ENCODE measurements at regions not wholly inside any gene's neighbourhood (a gene's known extent, or its start where the extent isn't known, plus 50 kb on each side); places are given as distances from the start of the nearest gene placed in this dataset.

- peaks cover 10% of the 10 kb centered on the region for H3K4me1 Mint-ChIP-seq (ENCODE audit: unreplicated experiment)
- no peaks in the 10 kb centered on the region for H3K9me3 Mint-ChIP-seq
- H3K36me3 Mint-ChIP-seq, result no peaks in the 10 kb centered on the region
- no peak for DNase-seq (ENCODE audit: extremely low spot score, unreplicated experiment)
- H3K27me3 Mint-ChIP-seq, result peaks cover 3% of the 10 kb centered on the region
- H3K4me3 Mint-ChIP-seq, result no peak overlapping the region
- no peak for TF ChIP-seq CTCF (conservative IDR thresholded peaks at IDR 0.05)
- no peak overlapping the region for H3K27ac Mint-ChIP-seq
Observed at GRCh38 chrX:99914635-99915034, 495.4 kb downstream of the PCDH19 start.

- TF ChIP-seq CTCF (conservative IDR thresholded peaks at IDR 0.05), result no peak
- H3K4me3 Mint-ChIP-seq, result no peak overlapping the region
- no peak overlapping the region for H3K27ac Mint-ChIP-seq
Observed at GRCh38 chrX:99913611-99914010, 496.5 kb downstream of the PCDH19 start.

GRCh38 chrX:99909946-99910345, 500.1 kb downstream of the PCDH19 start:
- H3K9me3 Mint-ChIP-seq, result no peaks in the 10 kb centered on the region
- H3K4me3 Mint-ChIP-seq, result no peak overlapping the region
- H3K27ac Mint-ChIP-seq, result no peak overlapping the region
- H3K4me1 Mint-ChIP-seq (ENCODE audit: unreplicated experiment), result peaks cover 14% of the 10 kb centered on the region
- DNase-seq (ENCODE audit: extremely low spot score, unreplicated experiment), result no peak
- no peaks in the 10 kb centered on the region for H3K36me3 Mint-ChIP-seq
- no peak for TF ChIP-seq CTCF (conservative IDR thresholded peaks at IDR 0.05)
- peaks cover 3% of the 10 kb centered on the region for H3K27me3 Mint-ChIP-seq

More at GRCh38 chrX:99913611-99914010, 496.5 kb downstream of the PCDH19 start:
- H3K27me3 Mint-ChIP-seq, result peaks cover 3% of the 10 kb centered on the region
- no peaks in the 10 kb centered on the region for H3K9me3 Mint-ChIP-seq
- no peaks in the 10 kb centered on the region for H3K36me3 Mint-ChIP-seq
- peaks cover 10% of the 10 kb centered on the region for H3K4me1 Mint-ChIP-seq (ENCODE audit: unreplicated experiment)
- DNase-seq (ENCODE audit: extremely low spot score, unreplicated experiment), result no peak

- DNase-seq (ENCODE audit: extremely low spot score, unreplicated experiment), result no peak
- TF ChIP-seq CTCF (conservative IDR thresholded peaks at IDR 0.05), result no peak
- Mint-ChIP-seq H3K27me3 (no peaks in the 10 kb centered on the region), H3K9me3 (no peaks in the 10 kb centered on the region), H3K27ac (no peak overlapping the region), H3K4me1 (ENCODE audit: unreplicated experiment) (peaks cover under 1% of the 10 kb centered on the region), H3K4me3 (no peak overlapping the region), H3K36me3 (no peaks in the 10 kb centered on the region)
Observed at GRCh38 chrX:99901091-99901490, 509.0 kb downstream of the PCDH19 start.

- Mint-ChIP-seq H3K9me3 (peaks cover 7% of the 10 kb centered on the region), H3K36me3 (no peaks in the 10 kb centered on the region), H3K4me1 (ENCODE audit: unreplicated experiment) (peaks cover 5% of the 10 kb centered on the region), H3K4me3 (no peak overlapping the region), H3K27ac (no peak overlapping the region), H3K27me3 (peaks cover 4% of the 10 kb centered on the region)
- DNase-seq (ENCODE audit: extremely low spot score, unreplicated experiment), result no peak
- TF ChIP-seq CTCF (conservative IDR thresholded peaks at IDR 0.05), result no peak
Observed at GRCh38 chrX:99887918-99888317, 522.2 kb downstream of the PCDH19 start.

- H3K36me3 Mint-ChIP-seq, result no peaks in the 10 kb centered on the region
- no peak overlapping the region for H3K4me3 Mint-ChIP-seq
- no peaks in the 10 kb centered on the region for H3K4me1 Mint-ChIP-seq (ENCODE audit: unreplicated experiment)
- H3K9me3 Mint-ChIP-seq, result no peaks in the 10 kb centered on the region
- no peak for DNase-seq (ENCODE audit: extremely low spot score, unreplicated experiment)
- H3K27me3 Mint-ChIP-seq, result no peaks in the 10 kb centered on the region
- H3K27ac Mint-ChIP-seq, result no peak overlapping the region
- TF ChIP-seq CTCF (conservative IDR thresholded peaks at IDR 0.05), result peak; percentile 68
Observed at GRCh38 chrX:99857455-99857854, 552.6 kb downstream of the PCDH19 start.
